Stimulated activated CD8-positive, alpha-beta memory T cell treated with anti-CD3 and anti-CD28 coated beads, Interleukin-12 subunit alpha, Interleukin-12 subunit beta, amount 100 ng/mL, for 24 hours (primary cell): ENCODE measurements at regions not wholly inside any gene's neighbourhood (a gene's known extent, or its start where the extent isn't known, plus 50 kb on each side); places are given as distances from the start of the nearest gene placed in this dataset.
"Not testable (repeated sequence)": the region's sequence is repeated elsewhere in the genome, so short reads cannot be mapped to it uniquely, and the experiment has no call there.

ENCODE experiments used
- DNase-seq: peaks from one replicate; pipeline ENCODE4 v3.0.0-alpha.2; 2020; ENCODE audit errors: extremely low read depth

GRCh38 chr12:131274061-131274460 lies 320.4 kb downstream of the ADGRD1 start:
- DNase-seq, result no peak

- DNase-seq, result no peak
These were observed 321.2 kb downstream of the ADGRD1 start for GRCh38 chr12:131274906-131275305.

- no peak for DNase-seq
These were observed 322.1 kb downstream of the ADGRD1 start for GRCh38 chr12:131275824-131276223.

- no peak for DNase-seq
These were observed 322.9 kb downstream of the ADGRD1 start for GRCh38 chr12:131276501-131277185.

GRCh38 chr12:131277186-131278091 lies 323.7 kb downstream of the ADGRD1 start:
- not testable (repeated sequence) for DNase-seq

- DNase-seq, result not testable (repeated sequence)
These were observed 324.9 kb downstream of the ADGRD1 start for GRCh38 chr12:131278451-131279115.

GRCh38 chr12:131279281-131279921 lies 325.7 kb downstream of the ADGRD1 start:
- DNase-seq, result no peak

- DNase-seq, result no peak
These were observed 326.7 kb downstream of the ADGRD1 start for GRCh38 chr12:131280426-131280825.

GRCh38 chr12:131281016-131281415 lies 327.3 kb downstream of the ADGRD1 start:
- no peak for DNase-seq

GRCh38 chr12:131282292-131283080 lies 328.8 kb downstream of the ADGRD1 start:
- no peak for DNase-seq

- DNase-seq, result no peak
These were observed 329.6 kb downstream of the ADGRD1 start for GRCh38 chr12:131283191-131283861.

GRCh38 chr12:131283862-131284825 lies 330.4 kb downstream of the ADGRD1 start:
- not testable (repeated sequence) for DNase-seq

GRCh38 chr12:131284954-131285904 lies 331.5 kb downstream of the ADGRD1 start:
- DNase-seq, result not testable (repeated sequence)

- not testable (repeated sequence) for DNase-seq
These were observed 332.2 kb downstream of the ADGRD1 start for GRCh38 chr12:131285905-131286295.

GRCh38 chr12:131286301-131286700 lies 332.6 kb downstream of the ADGRD1 start:
- not testable (repeated sequence) for DNase-seq

GRCh38 chr12:131287015-131287937 lies 333.6 kb downstream of the ADGRD1 start:
- no peak for DNase-seq
